A673 (cell line): ENCODE measurements at regions not wholly inside any gene's neighbourhood (a gene's known extent, or its start where the extent isn't known, plus 50 kb on each side); places are given as distances from the start of the nearest gene placed in this dataset.

Source experiments
- EZH2 ChIP-seq: fragments of 200-600 bp; sonication (generic); IDR thresholded peaks from 2 replicates; pipeline ENCODE4 v1.6.1; 2017; ENCODE audit warnings: borderline replicate concordance, low read depth, mild to moderate bottlenecking, mixed read lengths, antibody characterized with exemption, low read length; ENCODE audit not compliant: poor library complexity, severe bottlenecking
- TF ChIP-seq, protein P1 (sequence below): fragments of 300-800, 200-600 bp; sonication (generic); conservative IDR thresholded peaks from 2 replicates; pipeline ENCODE4 v1.5.1; 2017; ENCODE audit warnings: low read depth, mild to moderate bottlenecking, antibody characterized with exemption, low read length, moderate library complexity, mixed read lengths

DNA sequence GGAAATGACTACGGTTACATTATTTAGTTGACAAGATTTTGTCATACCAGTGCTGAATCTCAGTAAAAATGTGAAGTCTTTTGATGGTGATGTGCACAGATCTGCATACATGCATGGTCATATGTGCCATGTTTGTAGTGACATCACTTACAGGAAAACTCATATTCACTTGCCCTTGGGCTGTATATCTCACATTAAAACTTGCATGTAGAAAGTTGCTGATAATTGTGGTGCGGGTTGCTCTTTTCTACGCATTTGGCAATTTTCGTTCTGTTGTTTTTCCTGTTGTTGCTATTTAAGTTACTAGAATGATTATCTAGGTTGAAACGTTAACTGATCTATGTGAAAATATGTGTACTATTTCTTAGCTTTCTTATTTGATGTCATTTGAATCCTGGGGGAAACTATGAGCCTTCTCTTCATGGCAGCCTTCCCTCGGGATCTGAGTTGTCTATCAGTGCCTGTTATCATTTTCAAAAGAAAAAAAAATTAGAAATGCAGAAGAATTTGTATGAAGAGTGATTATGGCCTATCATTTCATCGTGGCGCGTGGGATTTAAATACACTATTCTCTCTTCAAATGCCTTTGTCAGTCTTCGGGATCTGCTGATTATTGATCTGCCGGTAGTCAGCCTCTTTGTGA lies 296.6 kb downstream of the TMX3 start:
- TF ChIP-seq, protein P1, sequence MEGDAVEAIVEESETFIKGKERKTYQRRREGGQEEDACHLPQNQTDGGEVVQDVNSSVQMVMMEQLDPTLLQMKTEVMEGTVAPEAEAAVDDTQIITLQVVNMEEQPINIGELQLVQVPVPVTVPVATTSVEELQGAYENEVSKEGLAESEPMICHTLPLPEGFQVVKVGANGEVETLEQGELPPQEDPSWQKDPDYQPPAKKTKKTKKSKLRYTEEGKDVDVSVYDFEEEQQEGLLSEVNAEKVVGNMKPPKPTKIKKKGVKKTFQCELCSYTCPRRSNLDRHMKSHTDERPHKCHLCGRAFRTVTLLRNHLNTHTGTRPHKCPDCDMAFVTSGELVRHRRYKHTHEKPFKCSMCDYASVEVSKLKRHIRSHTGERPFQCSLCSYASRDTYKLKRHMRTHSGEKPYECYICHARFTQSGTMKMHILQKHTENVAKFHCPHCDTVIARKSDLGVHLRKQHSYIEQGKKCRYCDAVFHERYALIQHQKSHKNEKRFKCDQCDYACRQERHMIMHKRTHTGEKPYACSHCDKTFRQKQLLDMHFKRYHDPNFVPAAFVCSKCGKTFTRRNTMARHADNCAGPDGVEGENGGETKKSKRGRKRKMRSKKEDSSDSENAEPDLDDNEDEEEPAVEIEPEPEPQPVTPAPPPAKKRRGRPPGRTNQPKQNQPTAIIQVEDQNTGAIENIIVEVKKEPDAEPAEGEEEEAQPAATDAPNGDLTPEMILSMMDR, result no peak
- no peak for TF ChIP-seq EZH2
